Testis (tissue), 2 donors: ENCODE measurements at regions not wholly inside any gene's neighbourhood (a gene's known extent, or its start where the extent isn't known, plus 50 kb on each side); places are given as distances from the start of the nearest gene placed in this dataset.

Source experiments
- DNase-seq: peaks from one replicate; pipeline ENCODE4 v3.0.0-alpha.2; 2019
- H3K27ac ChIP-seq, 2 donors: fragments of 200-600 bp; sonication (generic); one replicate each; pipeline ENCODE4 v1.5.1; 2019
- H3K27me3 ChIP-seq: fragments of 200-600 bp; sonication (generic); one replicate; pipeline ENCODE4 v1.5.1; 2019
- H3K36me3 ChIP-seq: fragments of 200-600 bp; sonication (generic); one replicate; pipeline ENCODE4 v1.5.1; 2017; ENCODE audit warnings: low read depth; ENCODE audit errors: missing control alignments
- H3K4me1 ChIP-seq: fragments of 200-600 bp; sonication (generic); one replicate; pipeline ENCODE4 v1.5.1; 2019
- H3K4me3 ChIP-seq, 2 donors: fragments of 200-600 bp; sonication (generic); one replicate each; pipeline ENCODE4 v1.5.1; 2017 to 2019
- H3K9me3 ChIP-seq: fragments of 200-600 bp; sonication (generic); one replicate; pipeline ENCODE4 v1.5.1; 2017
- CTCF ChIP-seq, 3 experiments: fragments of 450-650 bp in 2 of 3; fragments of 200-600 bp in 1 of 3; sonication (generic) in 1 of 3; IDR thresholded peaks; one replicate each; pipeline ENCODE4 v1.5.1; 2016 to 2019; ENCODE audit warnings: antibody characterized with exemption in 3 of 3, mild to moderate bottlenecking in 2 of 3, moderate library complexity in 1 of 3
- POLR2A ChIP-seq: fragments of 450-650 bp; IDR thresholded peaks from one replicate; pipeline ENCODE4 v1.6.1; 2017; ENCODE audit warnings: antibody characterized with exemption, mild to moderate bottlenecking, moderate library complexity
- WGBS, 2 donors: methylation state at CpG; one replicate each; pipeline ENCODE4 v1.1.5; 2018; 5-methylcytosine and 5-hydroxymethylcytosine counted together
- intact Hi-C: fragments of 100-400 bp; cut with DNase I; formaldehyde crosslinking; loops from one replicate; pipeline ENCODE4 v1.15.1; 2023; ENCODE audit warnings: low total_unique reads

GRCh38 chr10:91054325-91054724 lies 133.4 kb upstream of the ANKRD1 start:
- no peak overlapping the region for H3K4me3 ChIP-seq
- no peaks in the 10 kb centered on the region for H3K9me3 ChIP-seq
- intact Hi-C loops = no loop called here
- H3K27ac ChIP-seq = no peak overlapping the region
- no peak for DNase-seq
- H3K27me3 ChIP-seq = no peaks in the 10 kb centered on the region
- peaks cover 14% of the 10 kb centered on the region for H3K4me1 ChIP-seq
- WGBS, 2 donors = 91 to 94% methylated on average over 2 of the region's 2 CpGs
- no peaks in the 10 kb centered on the region for H3K36me3 ChIP-seq
- TF ChIP-seq CTCF (IDR thresholded peaks at IDR 0.05) = no peak
- TF ChIP-seq POLR2A = no peak

GRCh38 chr10:91061187-91061586 lies 140.3 kb upstream of the ANKRD1 start:
- no peaks in the 10 kb centered on the region for H3K36me3 ChIP-seq
- H3K27ac ChIP-seq = no peak overlapping the region
- no peaks in the 10 kb centered on the region for H3K9me3 ChIP-seq
- TF ChIP-seq POLR2A = no peak
- intact Hi-C loops = no loop called here
- no peak for DNase-seq
- no peak overlapping the region for H3K4me3 ChIP-seq
- no peaks in the 10 kb centered on the region for H3K4me1 ChIP-seq
- H3K27me3 ChIP-seq = no peaks in the 10 kb centered on the region

GRCh38 chr10:91061608-91062007 lies 140.7 kb upstream of the ANKRD1 start:
- Histone ChIP-seq H3K27me3 (no peaks in the 10 kb centered on the region), H3K4me3 (no peak overlapping the region), H3K27ac (no peak overlapping the region), H3K36me3 (no peaks in the 10 kb centered on the region), H3K4me1 (no peaks in the 10 kb centered on the region), H3K9me3 (no peaks in the 10 kb centered on the region)
- WGBS, 2 donors = 36 to 68% methylated on average over 2 of the region's 2 CpGs
- TF ChIP-seq CTCF (IDR thresholded peaks at IDR 0.05) (no peak), POLR2A (no peak)
- intact Hi-C loops = no loop called here
- no peak for DNase-seq

GRCh38 chr10:91062091-91062490 lies 141.2 kb upstream of the ANKRD1 start:
- no peaks in the 10 kb centered on the region for H3K9me3 ChIP-seq
- no peak for DNase-seq
- no peak for TF ChIP-seq POLR2A
- no peak for TF ChIP-seq CTCF (IDR thresholded peaks at IDR 0.05)
- no peaks in the 10 kb centered on the region for H3K36me3 ChIP-seq
- H3K4me1 ChIP-seq = no peaks in the 10 kb centered on the region
- intact Hi-C loops = no loop called here
- WGBS, 2 donors = 73 to 78% methylated on average over 3 of the region's 3 CpGs
- H3K27me3 ChIP-seq = no peaks in the 10 kb centered on the region
- H3K4me3 ChIP-seq = no peak overlapping the region
- no peak overlapping the region for H3K27ac ChIP-seq

GRCh38 chr10:91071786-91072185 lies 148.7 kb upstream of the PCGF5 start:
- no peak for DNase-seq
- H3K36me3 ChIP-seq = no peaks in the 10 kb centered on the region
- no peaks in the 10 kb centered on the region for H3K27me3 ChIP-seq
- H3K4me1 ChIP-seq = no peaks in the 10 kb centered on the region
- H3K9me3 ChIP-seq = no peaks in the 10 kb centered on the region
- intact Hi-C loops = no loop called here
- no peak overlapping the region for H3K4me3 ChIP-seq
- TF ChIP-seq CTCF (IDR thresholded peaks at IDR 0.05) (no peak), POLR2A (no peak)
- WGBS, 2 donors = 97 to 100% methylated on average over 1 of the region's 1 CpG
- H3K27ac ChIP-seq = no peak overlapping the region
